IMR-90 (cell line): ENCODE measurements at regions not wholly inside any gene's neighbourhood (a gene's known extent, or its start where the extent isn't known, plus 50 kb on each side); places are given as distances from the start of the nearest gene placed in this dataset.

Source experiments
- ATAC-seq: fragments of 200-7000 bp; cut with Tn5 transposase; 2 replicates; pipeline ENCODE4 v1.9.1; 2020; ENCODE audit warnings: low read depth, mild to moderate bottlenecking, moderate library complexity
- BruUV-seq: library from RNA; stranded (reverse); fragments of 400-500 nt; replicated peaks from 2 replicates; lab custom pipeline; 2021; lab: Mats Ljungman, UMichigan
- CTCF ChIA-PET: fragments of 300-600 bp; formaldehyde crosslinking; extraction: SDS; loops from one replicate; lab custom pipeline; 2021; ENCODE audit warnings: antibody characterized with exemption; lab: Yijun Ruan, JAX
- POLR2A ChIA-PET: fragments of 300-600 bp; sonication (Branson Sonifier 250); formaldehyde crosslinking; loops from one replicate; lab custom pipeline; 2022; ENCODE audit warnings: antibody characterized with exemption; ENCODE audit not compliant: unreplicated experiment; lab: Charles Lee
- DNase-seq: peaks from one replicate; pipeline ENCODE4 v3.0.0; 2013
- H2AFZ ChIP-seq: replicated peaks from 2 replicates; pipeline ENCODE3; 2013; ENCODE audit warnings: low read length, mild to moderate bottlenecking; ENCODE audit not compliant: poor library complexity
- H2AK5ac ChIP-seq: 2 replicates; pipeline ENCODE4 v1.6.1; 2013; ENCODE audit warnings: low read depth, low read length, inconsistent platforms
- H2AK9ac ChIP-seq: replicated peaks from 2 replicates; pipeline ENCODE3; 2013; ENCODE audit warnings: mild to moderate bottlenecking, low read depth, low read length, moderate library complexity; ENCODE audit not compliant: poor library complexity
- H2BK120ac ChIP-seq: 2 replicates; pipeline ENCODE4 v1.6.1; 2013; ENCODE audit warnings: low read depth, low read length, inconsistent platforms
- H2BK15ac ChIP-seq: 3 replicates; pipeline ENCODE4 v1.6.1; 2013; ENCODE audit warnings: low read depth, low read length, inconsistent platforms
- H2BK20ac ChIP-seq: 2 replicates; pipeline ENCODE4 v1.6.1; 2013; ENCODE audit warnings: low read depth, mild to moderate bottlenecking, inconsistent platforms, low read length, moderate library complexity
- H2BK5ac ChIP-seq: 2 replicates; pipeline ENCODE4 v1.6.1; 2013; ENCODE audit warnings: mild to moderate bottlenecking, low read depth, low read length, inconsistent platforms; ENCODE audit not compliant: poor library complexity, severe bottlenecking
- H3K14ac ChIP-seq: replicated peaks from 2 replicates; pipeline ENCODE4 v1.6.1; 2013; ENCODE audit warnings: low read depth, low read length, inconsistent platforms
- H3K18ac ChIP-seq: 2 replicates; pipeline ENCODE4 v1.6.1; 2013; ENCODE audit warnings: low read depth, low read length, control low read depth
- H3K23ac ChIP-seq: 2 replicates; pipeline ENCODE4 v1.6.1; 2013; ENCODE audit warnings: low read depth, low read length, inconsistent platforms
- H3K27ac ChIP-seq: 2 replicates; pipeline ENCODE4 v1.5.1; 2013; ENCODE audit warnings: mild to moderate bottlenecking, control low read depth, low read length; ENCODE audit not compliant: insufficient read depth
- H3K27me3 ChIP-seq: 2 replicates; pipeline ENCODE4 v1.6.1; 2013; ENCODE audit warnings: low read length; ENCODE audit not compliant: control insufficient read depth, insufficient read depth
- H3K36me3 ChIP-seq: 2 replicates; pipeline ENCODE4 v1.6.1; 2013; ENCODE audit warnings: low read length, mixed read lengths; ENCODE audit not compliant: control insufficient read depth, insufficient read depth
- H3K4ac ChIP-seq: 2 replicates; pipeline ENCODE4 v1.6.1; 2013; ENCODE audit warnings: low read depth, low read length, inconsistent platforms
- H3K4me1 ChIP-seq: 2 replicates; pipeline ENCODE4 v1.6.1; 2013; ENCODE audit warnings: low read length, mixed read lengths; ENCODE audit not compliant: control insufficient read depth, insufficient read depth
- H3K4me2 ChIP-seq: 2 replicates; pipeline ENCODE4 v1.6.1; 2013; ENCODE audit warnings: low read depth, mild to moderate bottlenecking, control low read depth, low read length, moderate library complexity
- H3K4me3 ChIP-seq: 2 replicates; pipeline ENCODE4 v1.5.1; 2013; ENCODE audit warnings: low read depth, mild to moderate bottlenecking, control low read depth, low read length, moderate library complexity; ENCODE audit not compliant: insufficient read depth
- H3K56ac ChIP-seq: 2 replicates; pipeline ENCODE4 v1.6.1; 2013; ENCODE audit warnings: low read length, inconsistent platforms; ENCODE audit not compliant: insufficient read depth; ENCODE audit errors: extremely low read depth
- H3K79me1 ChIP-seq, 2 experiments: 2 replicates each; pipeline ENCODE4 v1.6.1; 2013; ENCODE audit warnings: low read length in 2 of 2, inconsistent platforms in 1 of 2, low read depth in 1 of 2
- H3K9ac ChIP-seq: 2 replicates; pipeline ENCODE4 v1.6.1; 2013; ENCODE audit warnings: low read depth, low read length, control low read depth
- H3K9me1 ChIP-seq: 2 replicates; pipeline ENCODE4 v1.6.1; 2013; ENCODE audit warnings: low read length, inconsistent platforms; ENCODE audit not compliant: insufficient read depth
- H3K9me3 ChIP-seq: 2 replicates; pipeline ENCODE4 v1.6.1; 2013; ENCODE audit warnings: low read length; ENCODE audit not compliant: control insufficient read depth, insufficient read depth
- H4K20me1 ChIP-seq: 2 replicates; pipeline ENCODE4 v1.6.1; 2013; ENCODE audit warnings: low read length, inconsistent platforms; ENCODE audit not compliant: insufficient read depth
- H4K5ac ChIP-seq: 2 replicates; pipeline ENCODE4 v1.6.1; 2013; ENCODE audit warnings: mild to moderate bottlenecking, low read depth, low read length, control low read depth
- H4K8ac ChIP-seq, 2 experiments: 2 replicates each; pipeline ENCODE4 v1.6.1; 2013; ENCODE audit warnings: low read depth in 2 of 2, low read length in 2 of 2, control low read depth in 1 of 2, inconsistent platforms in 1 of 2
- H4K91ac ChIP-seq: 2 replicates; pipeline ENCODE4 v1.6.1; 2013; ENCODE audit warnings: low read depth, low read length, inconsistent platforms; ENCODE audit not compliant: insufficient read depth
- BHLHE40 ChIP-seq: fragments of 150-350 bp; IDR thresholded peaks from 2 replicates; pipeline ENCODE4 v1.6.1; 2016; ENCODE audit warnings: mild to moderate bottlenecking, low read depth, low read length
- CEBPB ChIP-seq: IDR thresholded peaks from 2 replicates; pipeline ENCODE4 v1.6.1; 2012; ENCODE audit warnings: low read depth, low read length, improper control_type of control experiment
- CHD1 ChIP-seq: IDR thresholded peaks from 2 replicates; pipeline ENCODE4 v1.6.1; 2012; ENCODE audit warnings: low read depth, low read length, improper control_type of control experiment
- CTCF ChIP-seq: conservative IDR thresholded peaks from 2 replicates; pipeline ENCODE4 v1.5.1; 2012; ENCODE audit warnings: mild to moderate bottlenecking, low read depth, low read length, improper control_type of control experiment
- ELK1 ChIP-seq: fragments of 150-350 bp; IDR thresholded peaks from 2 replicates; pipeline ENCODE4 v1.6.1; 2016; ENCODE audit warnings: low read depth, mild to moderate bottlenecking, low read length, moderate library complexity, borderline replicate concordance
- FOS ChIP-seq: fragments of 150-350 bp; IDR thresholded peaks from 2 replicates; pipeline ENCODE4 v1.6.1; 2016; ENCODE audit warnings: low read depth, low read length
- MAFK ChIP-seq: IDR thresholded peaks from 2 replicates; pipeline ENCODE4 v1.6.1; 2012; ENCODE audit warnings: low read depth, low read length, improper control_type of control experiment
- MAZ ChIP-seq: IDR thresholded peaks from 2 replicates; pipeline ENCODE4 v1.6.1; 2012; ENCODE audit warnings: low read depth, mild to moderate bottlenecking, low read length, improper control_type of control experiment, moderate library complexity, borderline replicate concordance
- MXI1 ChIP-seq: IDR thresholded peaks from 2 replicates; pipeline ENCODE4 v1.6.1; 2012; ENCODE audit warnings: low read depth, mild to moderate bottlenecking, low read length, moderate library complexity, borderline replicate concordance
- NFE2L2 ChIP-seq: fragments of 150-350 bp; IDR thresholded peaks from 2 replicates; pipeline ENCODE4 v1.6.1; 2016; ENCODE audit warnings: low read depth, mild to moderate bottlenecking, low read length
- POLR2A ChIP-seq: IDR thresholded peaks from 2 replicates; pipeline ENCODE4 v1.6.1; 2012; ENCODE audit warnings: mild to moderate bottlenecking, low read depth, low read length
- RAD21 ChIP-seq: IDR thresholded peaks from 2 replicates; pipeline ENCODE4 v1.6.1; 2012; ENCODE audit warnings: low read length, improper control_type of control experiment
- RCOR1 ChIP-seq: IDR thresholded peaks from 2 replicates; pipeline ENCODE4 v1.6.1; 2012; ENCODE audit warnings: mild to moderate bottlenecking, low read length, improper control_type of control experiment; ENCODE audit not compliant: insufficient replicate concordance
- RFX5 ChIP-seq: IDR thresholded peaks from 2 replicates; pipeline ENCODE4 v1.8.0; 2012; ENCODE audit warnings: low read depth, mild to moderate bottlenecking, low read length, moderate library complexity
- SMC3 ChIP-seq: fragments of 150-350 bp; IDR thresholded peaks from 2 replicates; pipeline ENCODE4 v1.6.1; 2016; ENCODE audit warnings: low read depth, mild to moderate bottlenecking, antibody characterized with exemption, low read length, moderate library complexity
- USF2 ChIP-seq: fragments of 150-350 bp; IDR thresholded peaks from 2 replicates; pipeline ENCODE4 v1.6.1; 2017; ENCODE audit warnings: mild to moderate bottlenecking, antibody characterized with exemption, low read length, low read depth
- WGBS, 2 experiments: methylation state at CpG; one replicate each; pipeline versions ENCODE4 v1.1.5 to v1.1.7; 2013; ENCODE audit warnings: missing lambda C conversion rate in 2 of 2; ENCODE audit not compliant: insufficient read length in 1 of 2; ENCODE audit errors: extremely low coverage in 2 of 2; 5-methylcytosine and 5-hydroxymethylcytosine counted together
- dilution Hi-C: fragments of 300-500 bp; cut with HindIII; formaldehyde crosslinking; loops from one replicate; pipeline ENCODE4 v1.14.3; 2018; ENCODE audit warnings: low sequenced_read_pairs; ENCODE audit not compliant: unreplicated experiment
- in situ Hi-C: fragments of 300-500 bp; cut with MboI; formaldehyde crosslinking; loops from 3 replicates; pipeline ENCODE4 v1.14.3; 2019; ENCODE audit warnings: low sequenced_read_pairs, inconsistent platforms, mixed read lengths
- intact Hi-C: fragments of 100-400 bp; cut with micrococcal nuclease; formaldehyde crosslinking; loops from 2 replicates; pipeline ENCODE4 v1.10.0; 2022

GRCh38 chr5:179417696-179418095 is 72.4 kb upstream of the ADAMTS2 start:
- no peak overlapping the region for H2BK15ac ChIP-seq
- intact Hi-C loops (no loop called here), in situ Hi-C loops (no loop called here), dilution Hi-C loops (no loop called here)
- no peak overlapping the region for H3K14ac ChIP-seq
- no peaks in the 10 kb centered on the region for H3K79me1 ChIP-seq
- H3K36me3 ChIP-seq: no peaks in the 10 kb centered on the region
- CTCF ChIA-PET: no interaction called here
- no peak overlapping the region for H3K18ac ChIP-seq
- BruUV-seq: no TSS peak
- H3K4ac ChIP-seq: no peak overlapping the region
- H3K27me3 ChIP-seq: peaks cover 15% of the 10 kb centered on the region
- H4K8ac ChIP-seq: no peak overlapping the region
- H2AK9ac ChIP-seq: no peak overlapping the region
- H2BK120ac ChIP-seq: no peak overlapping the region
- no peak overlapping the region for H2BK5ac ChIP-seq
- no peaks in the 10 kb centered on the region for H3K9me1 ChIP-seq
- H3K56ac ChIP-seq: no peak overlapping the region
- H4K20me1 ChIP-seq: no peaks in the 10 kb centered on the region
- ATAC-seq (no peak), DNase-seq (no peak)
- no peak overlapping the region for H2AFZ ChIP-seq
- H2BK20ac ChIP-seq: no peak overlapping the region
- H3K4me3 ChIP-seq: no peak overlapping the region
- no peaks in the 10 kb centered on the region for H3K4me1 ChIP-seq
- H3K9me3 ChIP-seq: no peaks in the 10 kb centered on the region
- POLR2A ChIA-PET: no interaction called here
- no CpG with 5 or more reads among the region's 5 CpGs for WGBS, 2 experiments
- TF ChIP-seq POLR2A: no peak
- TF ChIP-seq FOS: no peak
- no peak for TF ChIP-seq USF2
- no peak for TF ChIP-seq CHD1
- no peak for TF ChIP-seq ELK1
- no peak for TF ChIP-seq CEBPB
- no peak for TF ChIP-seq RCOR1
- TF ChIP-seq MXI1: no peak
- no peak for TF ChIP-seq SMC3
- no peak for TF ChIP-seq RAD21
- TF ChIP-seq NFE2L2: no peak
- no peak for TF ChIP-seq MAFK
- no peak for TF ChIP-seq CTCF
- TF ChIP-seq RFX5: no peak
- TF ChIP-seq BHLHE40: no peak
- no peak for TF ChIP-seq MAZ
- H4K5ac ChIP-seq: no peak overlapping the region
- no peak overlapping the region for H3K4me2 ChIP-seq
- H4K91ac ChIP-seq: no peak overlapping the region
- no peak overlapping the region for H3K9ac ChIP-seq
- no peak overlapping the region for H3K23ac ChIP-seq
- no peak overlapping the region for H3K27ac ChIP-seq
- no peak overlapping the region for H2AK5ac ChIP-seq
